ENCODE measurements at regions not wholly inside any gene's neighbourhood (a gene's known extent, or its start where the extent isn't known, plus 50 kb on each side); places are given as distances from the start of the nearest gene placed in this dataset. TPM values are rescaled to one million over a fixed set of nuclear protein-coding genes. Genes with fewer than 3 reads are reported as not detected.

DNA sequence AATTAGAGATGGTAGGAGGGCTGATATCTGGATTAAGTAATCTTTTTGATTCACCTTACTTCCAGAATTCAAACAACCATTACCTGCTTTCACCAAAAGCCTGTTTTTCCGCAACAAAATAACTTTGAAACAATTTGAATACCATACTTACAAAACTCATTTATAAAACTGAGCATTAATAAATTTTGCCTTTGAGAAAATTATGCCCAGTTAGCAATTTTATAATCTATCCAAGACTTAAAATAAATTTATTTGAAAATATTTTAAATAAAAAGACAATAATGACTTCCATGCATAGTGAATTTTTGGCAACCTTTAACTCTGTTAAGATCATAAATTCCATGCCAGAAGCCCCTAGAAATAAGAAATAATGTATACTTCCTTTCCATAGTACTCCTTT lies 71.3 kb upstream of the FTMT start:
- no peaks in the 10 kb centered on the region for H3K4me1 ChIP-seq
- intact Hi-C loops (cut with DNase I), result no loop called here
- TF ChIP-seq POLR2A (IDR thresholded peaks at IDR 0.05), result no peak
- TF ChIP-seq, protein P1, sequence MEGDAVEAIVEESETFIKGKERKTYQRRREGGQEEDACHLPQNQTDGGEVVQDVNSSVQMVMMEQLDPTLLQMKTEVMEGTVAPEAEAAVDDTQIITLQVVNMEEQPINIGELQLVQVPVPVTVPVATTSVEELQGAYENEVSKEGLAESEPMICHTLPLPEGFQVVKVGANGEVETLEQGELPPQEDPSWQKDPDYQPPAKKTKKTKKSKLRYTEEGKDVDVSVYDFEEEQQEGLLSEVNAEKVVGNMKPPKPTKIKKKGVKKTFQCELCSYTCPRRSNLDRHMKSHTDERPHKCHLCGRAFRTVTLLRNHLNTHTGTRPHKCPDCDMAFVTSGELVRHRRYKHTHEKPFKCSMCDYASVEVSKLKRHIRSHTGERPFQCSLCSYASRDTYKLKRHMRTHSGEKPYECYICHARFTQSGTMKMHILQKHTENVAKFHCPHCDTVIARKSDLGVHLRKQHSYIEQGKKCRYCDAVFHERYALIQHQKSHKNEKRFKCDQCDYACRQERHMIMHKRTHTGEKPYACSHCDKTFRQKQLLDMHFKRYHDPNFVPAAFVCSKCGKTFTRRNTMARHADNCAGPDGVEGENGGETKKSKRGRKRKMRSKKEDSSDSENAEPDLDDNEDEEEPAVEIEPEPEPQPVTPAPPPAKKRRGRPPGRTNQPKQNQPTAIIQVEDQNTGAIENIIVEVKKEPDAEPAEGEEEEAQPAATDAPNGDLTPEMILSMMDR (IDR thresholded peaks at IDR 0.05), result no peak
- H3K36me3 ChIP-seq, result no peaks in the 10 kb centered on the region
- H3K9me3 ChIP-seq, result no peaks in the 10 kb centered on the region
- DNase-seq, result no peak
- no peaks in the 10 kb centered on the region for H3K27me3 ChIP-seq
- WGBS, 2 donors, result 91 to 95% methylated on average over 1 of the region's 1 CpG
- no peak overlapping the region for H3K4me3 ChIP-seq (replicated peaks in 1 of 3)
- no peak overlapping the region for H3K27ac ChIP-seq

DNA sequence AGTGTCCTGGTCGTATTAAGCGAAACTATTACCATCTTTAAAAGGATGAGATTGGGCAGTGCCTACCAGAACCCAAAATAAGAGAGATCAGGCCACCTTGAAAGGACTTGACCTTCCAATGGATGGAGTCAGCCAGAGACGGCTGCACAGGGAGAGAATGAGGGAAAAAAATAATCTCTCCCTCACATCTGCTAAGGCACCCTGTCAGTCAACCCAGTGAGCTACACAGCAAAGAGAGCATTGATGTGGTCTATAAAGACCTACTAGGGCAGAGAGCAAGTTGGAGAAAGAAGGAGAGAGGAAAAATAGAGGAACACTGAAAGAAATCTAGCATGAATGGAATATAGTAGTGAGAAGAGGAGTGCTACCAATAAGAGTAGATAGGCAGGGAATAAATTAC lies 68.0 kb upstream of the FTMT start:
- TF ChIP-seq, protein P1 (IDR thresholded peaks at IDR 0.05), result no peak
- no peak for TF ChIP-seq POLR2A (IDR thresholded peaks at IDR 0.05)
- DNase-seq, result no peak
- Histone ChIP-seq H3K36me3 (no peaks in the 10 kb centered on the region), H3K4me1 (no peaks in the 10 kb centered on the region), H3K27ac (no peak overlapping the region), H3K9me3 (no peaks in the 10 kb centered on the region), H3K4me3 (replicated peaks in 1 of 3) (no peak overlapping the region), H3K27me3 (no peaks in the 10 kb centered on the region)
- 83 to 87% methylated on average over 3 of the region's 3 CpGs for WGBS, 2 donors
- intact Hi-C loops (cut with DNase I), result no loop called here

DNA sequence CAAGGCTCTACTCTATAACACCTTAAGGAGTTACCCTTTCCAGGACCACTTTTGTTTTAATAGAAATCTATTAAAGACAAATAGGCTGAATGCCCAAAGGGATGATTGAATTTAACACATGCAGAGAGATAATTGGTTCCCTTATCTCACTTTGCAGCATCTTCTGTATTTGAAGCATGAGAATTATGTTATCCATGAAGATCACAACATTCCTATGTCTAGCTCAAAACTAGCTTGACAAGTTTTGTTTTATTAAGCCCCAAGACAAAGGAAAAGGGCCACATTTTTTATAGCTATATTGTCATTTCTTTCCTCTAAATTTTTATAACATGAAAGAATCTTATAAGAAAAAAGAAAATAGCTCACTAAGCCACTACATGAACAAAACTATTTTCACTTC lies 57.9 kb upstream of the FTMT start:
- H3K27ac ChIP-seq, result no peak overlapping the region
- H3K36me3 ChIP-seq, result no peaks in the 10 kb centered on the region
- no peak for DNase-seq
- no peaks in the 10 kb centered on the region for H3K4me1 ChIP-seq
- TF ChIP-seq POLR2A (IDR thresholded peaks at IDR 0.05), result no peak
- TF ChIP-seq, protein P1 (IDR thresholded peaks at IDR 0.05), result no peak
- no peaks in the 10 kb centered on the region for H3K9me3 ChIP-seq
- H3K27me3 ChIP-seq, result no peaks in the 10 kb centered on the region
- intact Hi-C loops (cut with DNase I), result no loop called here
- H3K4me3 ChIP-seq (replicated peaks in 1 of 3), result no peak overlapping the region

DNA sequence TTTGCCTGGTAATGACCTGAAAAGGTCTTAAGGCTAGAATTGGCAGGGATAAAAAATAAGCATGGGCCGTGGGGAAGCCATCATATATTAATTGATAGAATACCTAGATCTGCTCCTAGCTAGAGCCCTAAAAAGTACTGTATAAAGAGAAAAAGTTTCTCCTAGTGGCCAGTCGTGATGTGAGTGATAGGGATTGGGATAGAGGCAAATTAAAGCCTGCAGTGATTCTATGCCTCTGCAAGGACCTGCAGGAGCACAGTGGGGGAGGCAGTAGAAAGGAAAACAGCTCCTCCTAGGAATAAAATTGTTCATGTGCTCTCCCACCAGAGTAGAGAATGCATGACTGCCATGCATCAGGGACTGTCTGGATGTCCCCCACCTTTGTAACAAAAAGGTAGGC lies 56.2 kb upstream of the FTMT start:
- Histone ChIP-seq H3K4me3 (replicated peaks in 1 of 3) (no peak overlapping the region), H3K9me3 (no peaks in the 10 kb centered on the region), H3K36me3 (no peaks in the 10 kb centered on the region), H3K27me3 (no peaks in the 10 kb centered on the region), H3K27ac (no peak overlapping the region), H3K4me1 (no peaks in the 10 kb centered on the region)
- 51 to 59% methylated on average over 2 of the region's 2 CpGs for WGBS, 2 donors
- TF ChIP-seq, protein P1 (IDR thresholded peaks at IDR 0.05), result no peak
- TF ChIP-seq POLR2A (IDR thresholded peaks at IDR 0.05), result no peak
- intact Hi-C loops (cut with DNase I), result no loop called here
- DNase-seq, result no peak

DNA sequence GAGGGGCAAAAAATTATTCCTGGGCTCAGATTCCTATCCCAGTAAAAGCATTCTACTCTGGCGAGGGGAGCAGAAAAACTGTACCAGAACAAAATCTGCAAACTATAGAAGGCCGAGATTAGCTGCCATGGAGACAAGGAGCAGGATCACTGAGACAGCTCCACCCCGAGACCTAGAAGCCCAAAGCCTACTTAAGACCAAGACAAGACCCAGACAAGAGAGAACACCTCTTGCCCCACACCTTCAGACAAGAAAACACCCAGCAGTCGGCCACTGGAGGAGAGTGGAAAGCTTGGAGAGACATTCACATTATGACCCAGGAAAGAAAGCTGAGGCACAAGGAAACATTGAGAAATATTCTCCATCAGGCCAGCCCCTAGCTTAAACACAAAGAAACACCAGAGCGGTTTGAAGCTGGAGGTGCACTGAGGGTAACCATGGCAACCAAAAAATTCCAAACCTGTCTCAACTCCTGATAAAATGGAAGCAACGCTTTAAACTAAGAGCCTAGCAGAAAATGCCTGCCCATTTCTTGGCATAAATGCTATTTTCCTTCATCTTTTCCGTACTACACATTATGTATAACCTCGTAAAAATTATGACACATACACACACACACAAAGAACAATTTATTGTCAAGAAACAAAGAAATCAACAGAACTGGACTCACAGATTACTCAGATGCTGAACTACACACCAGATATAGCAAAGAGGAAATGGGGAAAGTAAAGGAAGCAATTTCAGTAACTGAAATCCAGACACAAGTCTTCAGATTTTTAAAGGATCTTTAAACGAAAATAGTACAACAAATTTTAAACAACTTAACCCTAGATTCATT lies 53.8 kb upstream of the FTMT start:
- H3K36me3 ChIP-seq, result no peaks in the 10 kb centered on the region
- no peaks in the 10 kb centered on the region for H3K27me3 ChIP-seq
- no peaks in the 10 kb centered on the region for H3K4me1 ChIP-seq
- DNase-seq, result no peak
- no peak overlapping the region for H3K27ac ChIP-seq
- H3K4me3 ChIP-seq (replicated peaks in 1 of 3), result no peak overlapping the region
- intact Hi-C loops (cut with DNase I), result no loop called here
- no peak for TF ChIP-seq POLR2A (IDR thresholded peaks at IDR 0.05)
- TF ChIP-seq, protein P1 (IDR thresholded peaks at IDR 0.05), result no peak
- 64 to 71% methylated on average over 9 of the region's 9 CpGs for WGBS, 2 donors
- no peaks in the 10 kb centered on the region for H3K9me3 ChIP-seq

Small RNA genes in the stretch of these regions (small RNA-seq; reads per million reads assigned to genes)
- not detected for gene AC010350.1

Measured in thyroid gland (tissue), 4 donors.